ENCODE measurements at regions not wholly inside any gene's neighbourhood (a gene's known extent, or its start where the extent isn't known, plus 50 kb on each side); places are given as distances from the start of the nearest gene placed in this dataset.
"Not testable (repeated sequence)": the region's sequence is repeated elsewhere in the genome, so short reads cannot be mapped to it uniquely, and the experiment has no call there.

- ATAC-seq = no peak
- TF ChIP-seq OSR1 (CRISPR knock-in tag; IDR thresholded peaks at IDR 0.05) = no peak
- TF ChIP-seq PPARA (CRISPR knock-in tag; IDR thresholded peaks at IDR 0.05; ENCODE audit: borderline replicate concordance) = no peak
- no peak for TF ChIP-seq ZFP30 (CRISPR knock-in tag; IDR thresholded peaks at IDR 0.05)
- TF ChIP-seq ZC3H10 (CRISPR knock-in tag; IDR thresholded peaks at IDR 0.05) = no peak
- TF ChIP-seq, protein P1, sequence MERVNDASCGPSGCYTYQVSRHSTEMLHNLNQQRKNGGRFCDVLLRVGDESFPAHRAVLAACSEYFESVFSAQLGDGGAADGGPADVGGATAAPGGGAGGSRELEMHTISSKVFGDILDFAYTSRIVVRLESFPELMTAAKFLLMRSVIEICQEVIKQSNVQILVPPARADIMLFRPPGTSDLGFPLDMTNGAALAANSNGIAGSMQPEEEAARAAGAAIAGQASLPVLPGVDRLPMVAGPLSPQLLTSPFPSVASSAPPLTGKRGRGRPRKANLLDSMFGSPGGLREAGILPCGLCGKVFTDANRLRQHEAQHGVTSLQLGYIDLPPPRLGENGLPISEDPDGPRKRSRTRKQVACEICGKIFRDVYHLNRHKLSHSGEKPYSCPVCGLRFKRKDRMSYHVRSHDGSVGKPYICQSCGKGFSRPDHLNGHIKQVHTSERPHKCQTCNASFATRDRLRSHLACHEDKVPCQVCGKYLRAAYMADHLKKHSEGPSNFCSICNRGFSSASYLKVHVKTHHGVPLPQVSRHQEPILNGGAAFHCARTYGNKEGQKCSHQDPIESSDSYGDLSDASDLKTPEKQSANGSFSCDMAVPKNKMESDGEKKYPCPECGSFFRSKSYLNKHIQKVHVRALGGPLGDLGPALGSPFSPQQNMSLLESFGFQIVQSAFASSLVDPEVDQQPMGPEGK (CRISPR knock-in tag; IDR thresholded peaks at IDR 0.05; ENCODE audit: borderline replicate concordance) = no peak
- no peak for TF ChIP-seq ZFP3 (CRISPR knock-in tag; IDR thresholded peaks at IDR 0.05)
- TF ChIP-seq BACH2 (CRISPR knock-in tag; IDR thresholded peaks at IDR 0.05; ENCODE audit: borderline replicate concordance) = no peak
- TF ChIP-seq TCF4 (CRISPR knock-in tag; IDR thresholded peaks at IDR 0.05; ENCODE audit: borderline replicate concordance) = no peak
- no peak for TF ChIP-seq ZNF565 (CRISPR knock-in tag; conservative IDR thresholded peaks at IDR 0.05; ENCODE audit: low read depth)
- no peak for TF ChIP-seq ZNF8 (CRISPR knock-in tag; IDR thresholded peaks at IDR 0.05)
Observed at GRCh38 chr5:101716941-101717340, 579.1 kb downstream of the SLCO4C1 start.

- ATAC-seq = not testable (repeated sequence)
Observed at GRCh38 chr5:101715790-101716189, 580.3 kb downstream of the SLCO4C1 start.

GRCh38 chr5:101689306-101689705 lies 606.8 kb downstream of the SLCO4C1 start:
- TF ChIP-seq BACH2 (CRISPR knock-in tag; IDR thresholded peaks at IDR 0.05; ENCODE audit: borderline replicate concordance) = no peak
- TF ChIP-seq, protein P2, sequence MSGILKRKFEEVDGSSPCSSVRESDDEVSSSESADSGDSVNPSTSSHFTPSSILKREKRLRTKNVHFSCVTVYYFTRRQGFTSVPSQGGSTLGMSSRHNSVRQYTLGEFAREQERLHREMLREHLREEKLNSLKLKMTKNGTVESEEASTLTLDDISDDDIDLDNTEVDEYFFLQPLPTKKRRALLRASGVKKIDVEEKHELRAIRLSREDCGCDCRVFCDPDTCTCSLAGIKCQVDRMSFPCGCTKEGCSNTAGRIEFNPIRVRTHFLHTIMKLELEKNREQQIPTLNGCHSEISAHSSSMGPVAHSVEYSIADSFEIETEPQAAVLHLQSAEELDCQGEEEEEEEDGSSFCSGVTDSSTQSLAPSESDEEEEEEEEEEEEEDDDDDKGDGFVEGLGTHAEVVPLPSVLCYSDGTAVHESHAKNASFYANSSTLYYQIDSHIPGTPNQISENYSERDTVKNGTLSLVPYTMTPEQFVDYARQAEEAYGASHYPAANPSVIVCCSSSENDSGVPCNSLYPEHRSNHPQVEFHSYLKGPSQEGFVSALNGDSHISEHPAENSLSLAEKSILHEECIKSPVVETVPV (CRISPR knock-in tag; IDR thresholded peaks at IDR 0.05) = no peak
- TF ChIP-seq ISL1 (CRISPR knock-in tag; IDR thresholded peaks at IDR 0.05) = no peak
- TF ChIP-seq OSR1 (CRISPR knock-in tag; IDR thresholded peaks at IDR 0.05) = no peak
- no peak for TF ChIP-seq RARB (CRISPR knock-in tag; IDR thresholded peaks at IDR 0.05)
- TF ChIP-seq ZFP30 (CRISPR knock-in tag; IDR thresholded peaks at IDR 0.05) = no peak
- no peak for ATAC-seq

GRCh38 chr5:101688156-101688555 lies 607.9 kb downstream of the SLCO4C1 start:
- ATAC-seq = no peak
- TF ChIP-seq ESRRG (CRISPR knock-in tag; IDR thresholded peaks at IDR 0.05) (no peak), ZNF70 (CRISPR knock-in tag; IDR thresholded peaks at IDR 0.05) (no peak), ARNTL (CRISPR knock-in tag; IDR thresholded peaks at IDR 0.05; ENCODE audit: borderline replicate concordance, low read depth) (no peak), ZFP30 (CRISPR knock-in tag; IDR thresholded peaks at IDR 0.05) (no peak), ZFP3 (CRISPR knock-in tag; IDR thresholded peaks at IDR 0.05) (no peak), SNAI2 (CRISPR knock-in tag; IDR thresholded peaks at IDR 0.05) (no peak), TSHZ2 (CRISPR knock-in tag; IDR thresholded peaks at IDR 0.05) (no peak), TCF4 (CRISPR knock-in tag; IDR thresholded peaks at IDR 0.05; ENCODE audit: borderline replicate concordance) (no peak), CREB5 (CRISPR knock-in tag; IDR thresholded peaks at IDR 0.05; ENCODE audit: low read depth) (no peak), CSDC2 (CRISPR knock-in tag; IDR thresholded peaks at IDR 0.05) (no peak), ZNF565 (CRISPR knock-in tag; conservative IDR thresholded peaks at IDR 0.05; ENCODE audit: low read depth) (no peak), TOX (CRISPR knock-in tag; IDR thresholded peaks at IDR 0.05; ENCODE audit: borderline replicate concordance) (no peak), RARB (CRISPR knock-in tag; IDR thresholded peaks at IDR 0.05) (no peak), PPARA (CRISPR knock-in tag; IDR thresholded peaks at IDR 0.05; ENCODE audit: borderline replicate concordance) (no peak), ZC3H10 (CRISPR knock-in tag; IDR thresholded peaks at IDR 0.05) (no peak), OSR1 (CRISPR knock-in tag; IDR thresholded peaks at IDR 0.05) (no peak)
- TF ChIP-seq, protein P3, sequence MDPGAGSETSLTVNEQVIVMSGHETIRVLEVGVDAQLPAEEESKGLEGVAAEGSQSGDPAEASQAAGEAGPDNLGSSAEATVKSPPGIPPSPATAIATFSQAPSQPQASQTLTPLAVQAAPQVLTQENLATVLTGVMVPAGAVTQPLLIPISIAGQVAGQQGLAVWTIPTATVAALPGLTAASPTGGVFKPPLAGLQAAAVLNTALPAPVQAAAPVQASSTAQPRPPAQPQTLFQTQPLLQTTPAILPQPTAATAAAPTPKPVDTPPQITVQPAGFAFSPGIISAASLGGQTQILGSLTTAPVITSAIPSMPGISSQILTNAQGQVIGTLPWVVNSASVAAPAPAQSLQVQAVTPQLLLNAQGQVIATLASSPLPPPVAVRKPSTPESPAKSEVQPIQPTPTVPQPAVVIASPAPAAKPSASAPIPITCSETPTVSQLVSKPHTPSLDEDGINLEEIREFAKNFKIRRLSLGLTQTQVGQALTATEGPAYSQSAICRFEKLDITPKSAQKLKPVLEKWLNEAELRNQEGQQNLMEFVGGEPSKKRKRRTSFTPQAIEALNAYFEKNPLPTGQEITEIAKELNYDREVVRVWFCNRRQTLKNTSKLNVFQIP (CRISPR knock-in tag; IDR thresholded peaks at IDR 0.05; ENCODE audit: borderline replicate concordance, low read depth) = no peak
- TF ChIP-seq, protein P1 (CRISPR knock-in tag; IDR thresholded peaks at IDR 0.05; ENCODE audit: borderline replicate concordance) = no peak
- TF ChIP-seq, protein P2 (CRISPR knock-in tag; IDR thresholded peaks at IDR 0.05) = no peak
